ENCODE measurements at regions not wholly inside any gene's neighbourhood (a gene's known extent, or its start where the extent isn't known, plus 50 kb on each side); places are given as distances from the start of the nearest gene placed in this dataset.

DNA sequence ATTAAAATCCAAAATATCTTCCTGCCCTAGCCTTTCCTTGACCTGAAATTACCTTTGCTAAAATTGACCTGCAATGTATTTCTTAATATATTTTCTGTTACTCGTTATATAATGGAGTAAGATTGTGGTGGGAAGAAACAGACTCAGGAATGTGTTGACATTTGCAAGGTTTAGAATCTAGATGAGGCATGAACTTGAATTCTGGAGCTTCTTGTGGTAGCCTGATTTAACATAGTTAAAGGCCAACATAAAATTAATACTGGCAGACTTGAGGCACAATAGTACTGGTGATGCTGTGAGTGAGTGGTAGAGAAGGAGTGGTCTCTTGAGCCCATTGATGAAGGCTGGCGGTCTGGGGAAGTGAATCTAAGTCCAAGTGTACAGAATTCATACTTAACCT, 197.9 kb upstream of the SPRY1 start:
- Mint-ChIP-seq H3K27me3 (ENCODE audit: low read depth in 3 of 3) (peaks cover 0 to 2% (median 1%) of the 10 kb centered on the region in 3 donors), H3K4me3 (no peak overlapping the region), H3K9me3 (peaks cover 0 to 4% (median 0%) of the 10 kb centered on the region in 7 donors), H3K4me1 (no peaks in the 10 kb centered on the region), H3K27ac (no peak overlapping the region), H3K36me3 (no peaks in the 10 kb centered on the region)
- no peak overlapping the region for H3K27ac ChIP-seq (ENCODE audit: low read depth in 1 of 2, low read length in 2 of 2)
- H4K20me1 ChIP-seq (ENCODE audit: insufficient read depth, low read length): no peaks in the 10 kb centered on the region
- DNase-seq: no peak
- H3K9ac ChIP-seq (ENCODE audit: insufficient read depth, low read length, poor library complexity, severe bottlenecking): no peak overlapping the region
- H2AFZ ChIP-seq (ENCODE audit: insufficient read depth, low read depth, low read length, poor library complexity, severe bottlenecking): no peak overlapping the region
- H3K27me3 ChIP-seq (ENCODE audit: control insufficient read depth in 2 of 2, insufficient read depth in 2 of 2, low read length in 2 of 2): no peaks in the 10 kb centered on the region
- TF ChIP-seq, protein P1, sequence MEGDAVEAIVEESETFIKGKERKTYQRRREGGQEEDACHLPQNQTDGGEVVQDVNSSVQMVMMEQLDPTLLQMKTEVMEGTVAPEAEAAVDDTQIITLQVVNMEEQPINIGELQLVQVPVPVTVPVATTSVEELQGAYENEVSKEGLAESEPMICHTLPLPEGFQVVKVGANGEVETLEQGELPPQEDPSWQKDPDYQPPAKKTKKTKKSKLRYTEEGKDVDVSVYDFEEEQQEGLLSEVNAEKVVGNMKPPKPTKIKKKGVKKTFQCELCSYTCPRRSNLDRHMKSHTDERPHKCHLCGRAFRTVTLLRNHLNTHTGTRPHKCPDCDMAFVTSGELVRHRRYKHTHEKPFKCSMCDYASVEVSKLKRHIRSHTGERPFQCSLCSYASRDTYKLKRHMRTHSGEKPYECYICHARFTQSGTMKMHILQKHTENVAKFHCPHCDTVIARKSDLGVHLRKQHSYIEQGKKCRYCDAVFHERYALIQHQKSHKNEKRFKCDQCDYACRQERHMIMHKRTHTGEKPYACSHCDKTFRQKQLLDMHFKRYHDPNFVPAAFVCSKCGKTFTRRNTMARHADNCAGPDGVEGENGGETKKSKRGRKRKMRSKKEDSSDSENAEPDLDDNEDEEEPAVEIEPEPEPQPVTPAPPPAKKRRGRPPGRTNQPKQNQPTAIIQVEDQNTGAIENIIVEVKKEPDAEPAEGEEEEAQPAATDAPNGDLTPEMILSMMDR (IDR thresholded peaks at IDR 0.05): no peak
- WGBS (ENCODE audit: insufficient coverage): no CpG with 5 or more reads among the region's 2 CpGs
- no peak overlapping the region for H3K4me3 ChIP-seq (replicated peaks in 1 of 3; ENCODE audit: low read depth in 2 of 3, low read length in 3 of 3)
- intact Hi-C loops (cut with micrococcal nuclease): no loop called here
- H3K9me3 ChIP-seq (replicated peaks in 1 of 2; ENCODE audit: control insufficient read depth in 1 of 2, insufficient read depth in 1 of 2, low read length in 2 of 2): no peaks in the 10 kb centered on the region
- H3K79me2 ChIP-seq (ENCODE audit: insufficient read depth, low read length): no peaks in the 10 kb centered on the region
- no peaks in the 10 kb centered on the region for H3K4me1 ChIP-seq (ENCODE audit: control insufficient read depth in 1 of 2, insufficient read depth in 2 of 2, low read length in 2 of 2)
- H3K4me2 ChIP-seq (replicated peaks; ENCODE audit: extremely low read depth, low read length, poor library complexity, severe bottlenecking): no peak overlapping the region
- H3K36me3 ChIP-seq (replicated peaks in 1 of 2; ENCODE audit: control insufficient read depth in 1 of 2, insufficient read depth in 2 of 2, low read length in 2 of 2): no peaks in the 10 kb centered on the region

DNA sequence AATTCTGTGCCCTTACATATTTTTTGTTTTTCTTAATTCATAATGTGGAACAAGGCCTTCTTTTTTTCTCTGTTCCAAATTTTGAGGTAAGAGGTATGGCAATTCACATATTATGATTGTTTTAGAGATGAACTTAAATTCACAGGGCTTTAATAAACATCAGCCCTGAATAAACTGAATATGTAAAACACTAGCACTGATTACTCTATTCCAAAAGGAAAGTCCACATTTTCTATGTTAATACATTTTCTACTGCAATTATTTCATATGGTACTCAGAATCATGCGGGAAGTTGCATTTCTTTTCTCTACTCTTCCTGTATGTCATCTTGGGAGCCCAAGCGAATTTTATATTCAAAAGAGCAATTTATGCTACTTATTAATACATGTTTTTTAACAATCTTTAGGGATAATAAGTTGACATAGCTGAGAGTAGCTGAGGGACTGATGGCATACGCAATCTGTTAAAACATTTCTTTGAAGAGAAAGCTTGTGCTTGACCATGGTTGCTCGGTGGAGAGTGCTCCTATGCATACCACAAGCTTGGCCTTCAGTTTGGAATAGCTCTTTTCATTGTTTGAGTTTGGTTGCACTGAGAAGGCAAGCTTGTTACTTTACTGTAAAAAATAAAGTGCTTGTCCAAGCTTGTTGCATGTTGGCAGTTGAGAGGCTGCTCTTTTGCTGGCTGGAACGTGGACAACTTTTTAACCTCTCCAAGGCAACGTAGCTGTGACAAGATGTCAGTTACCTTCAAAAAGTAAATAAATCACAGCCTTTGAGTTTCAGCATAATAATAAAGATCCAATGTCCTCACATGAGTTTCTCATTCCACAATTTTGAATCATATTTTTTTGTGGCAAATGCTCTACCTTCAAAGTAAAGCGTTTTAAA, 196.3 kb upstream of the SPRY1 start:
- no peaks in the 10 kb centered on the region for H3K36me3 ChIP-seq (replicated peaks in 1 of 2; ENCODE audit: control insufficient read depth in 1 of 2, insufficient read depth in 2 of 2, low read length in 2 of 2)
- no peak overlapping the region for H3K4me2 ChIP-seq (replicated peaks; ENCODE audit: extremely low read depth, low read length, poor library complexity, severe bottlenecking)
- DNase-seq: no peak
- no peak overlapping the region for H3K4me3 ChIP-seq (replicated peaks in 1 of 3; ENCODE audit: low read depth in 2 of 3, low read length in 3 of 3)
- Mint-ChIP-seq H3K27ac (no peak overlapping the region), H3K27me3 (ENCODE audit: low read depth in 3 of 3) (peaks cover 0 to 2% (median 1%) of the 10 kb centered on the region in 3 donors), H3K36me3 (no peaks in the 10 kb centered on the region), H3K4me1 (no peaks in the 10 kb centered on the region), H3K9me3 (peaks cover 0 to 4% (median 0%) of the 10 kb centered on the region in 7 donors), H3K4me3 (no peak overlapping the region)
- no peaks in the 10 kb centered on the region for H3K79me2 ChIP-seq (ENCODE audit: insufficient read depth, low read length)
- intact Hi-C loops (cut with micrococcal nuclease): no loop called here
- no peaks in the 10 kb centered on the region for H3K27me3 ChIP-seq (ENCODE audit: control insufficient read depth in 2 of 2, insufficient read depth in 2 of 2, low read length in 2 of 2)
- H3K9me3 ChIP-seq (replicated peaks in 1 of 2; ENCODE audit: control insufficient read depth in 1 of 2, insufficient read depth in 1 of 2, low read length in 2 of 2): no peaks in the 10 kb centered on the region
- WGBS (ENCODE audit: insufficient coverage): 100% methylated on average over 2 of the region's 7 CpGs
- H2AFZ ChIP-seq (ENCODE audit: insufficient read depth, low read depth, low read length, poor library complexity, severe bottlenecking): no peak overlapping the region
- H3K9ac ChIP-seq (ENCODE audit: insufficient read depth, low read length, poor library complexity, severe bottlenecking): no peak overlapping the region
- H3K27ac ChIP-seq (ENCODE audit: low read depth in 1 of 2, low read length in 2 of 2): no peak overlapping the region
- no peaks in the 10 kb centered on the region for H3K4me1 ChIP-seq (ENCODE audit: control insufficient read depth in 1 of 2, insufficient read depth in 2 of 2, low read length in 2 of 2)
- TF ChIP-seq, protein P1 (IDR thresholded peaks at IDR 0.05): no peak
- no peaks in the 10 kb centered on the region for H4K20me1 ChIP-seq (ENCODE audit: insufficient read depth, low read length)
